WTC11 (cell line): ENCODE measurements at regions not wholly inside any gene's neighbourhood (a gene's known extent, or its start where the extent isn't known, plus 50 kb on each side); places are given as distances from the start of the nearest gene placed in this dataset.

Experiments used
- ATAC-seq: fragments of 200-7000 bp; cut with Tn5 transposase; 2 replicates; pipeline ENCODE4 v1.10.0; 2021; ENCODE audit warnings: mild to moderate bottlenecking, moderate library complexity
- CTCF ChIA-PET: fragments of 300-600 bp; sonication (Branson Sonifier 250); formaldehyde crosslinking; loops from one replicate; lab custom pipeline; 2021; ENCODE audit warnings: antibody characterized with exemption; lab: Charles Lee
- POLR2A ChIA-PET: fragments of 350-600 bp; sonication (Branson Sonifier 250); formaldehyde crosslinking; loops from one replicate; lab custom pipeline; 2021; ENCODE audit warnings: antibody characterized with exemption; lab: Charles Lee
- DNase-seq: peaks from one replicate; pipeline ENCODE4 v3.0.0; 2021; ENCODE audit warnings: low spot score
- H3K27ac Mint-ChIP-seq: 2 replicates; pipeline ENCODE4 v1.8.0; 2021; ENCODE audit warnings: mixed read lengths
- H3K27me3 Mint-ChIP-seq: 2 replicates; pipeline ENCODE4 v1.8.0; 2021; ENCODE audit warnings: low read depth, mild to moderate bottlenecking, moderate library complexity, mixed read lengths
- H3K36me3 Mint-ChIP-seq: 2 replicates; pipeline ENCODE4 v1.8.0; 2021; ENCODE audit warnings: mixed read lengths
- H3K4me1 Mint-ChIP-seq: 2 replicates; pipeline ENCODE4 v1.8.0; 2022; ENCODE audit warnings: mixed read lengths
- H3K4me3 Mint-ChIP-seq: 2 replicates; pipeline ENCODE4 v1.8.0; 2021; ENCODE audit warnings: mild to moderate bottlenecking, moderate library complexity, mixed read lengths
- H3K9me3 Mint-ChIP-seq: 2 replicates; pipeline ENCODE4 v1.8.0; 2021; ENCODE audit warnings: mixed read lengths
- EMX1 ChIP-seq: fragments of 250-450 bp; sonication (Bioruptor Pico); IDR thresholded peaks from 2 replicates; pipeline ENCODE4 v1.8.0; 2021; ENCODE audit warnings: mild to moderate bottlenecking
- ESRRA ChIP-seq: sonication (generic); formaldehyde crosslinking; IDR thresholded peaks from 2 replicates; pipeline ENCODE4 v1.8.1; 2022; ENCODE audit warnings: mild to moderate bottlenecking, missing genetic modification reagents, borderline replicate concordance
- FOXP1 ChIP-seq: sonication (generic); formaldehyde crosslinking; IDR thresholded peaks from 2 replicates; pipeline ENCODE4 v1.8.0; 2022; ENCODE audit warnings: missing genetic modification reagents, mild to moderate bottlenecking, moderate library complexity, borderline replicate concordance
- JAZF1 ChIP-seq: fragments of 250-450 bp; sonication (Bioruptor Pico); IDR thresholded peaks from 2 replicates; pipeline ENCODE4 v1.9.0; 2021; ENCODE audit warnings: moderate library complexity, mild to moderate bottlenecking, inconsistent platforms
- KAT7 ChIP-seq: sonication (generic); formaldehyde crosslinking; IDR thresholded peaks from 2 replicates; pipeline ENCODE4 v1.8.1; 2023; ENCODE audit warnings: missing genetic modification reagents, mild to moderate bottlenecking, borderline replicate concordance
- PRRX2 ChIP-seq: fragments of 250-450 bp; sonication (Bioruptor Pico); IDR thresholded peaks from 2 replicates; pipeline ENCODE4 v1.8.0; 2021; ENCODE audit warnings: mild to moderate bottlenecking
- TCF7 ChIP-seq: sonication (generic); formaldehyde crosslinking; IDR thresholded peaks from 2 replicates; pipeline ENCODE4 v1.8.0; 2022; ENCODE audit warnings: mild to moderate bottlenecking, low read depth, missing genetic modification reagents, moderate library complexity
- ZNF232 ChIP-seq: sonication (generic); formaldehyde crosslinking; IDR thresholded peaks from 2 replicates; pipeline ENCODE4 v1.8.0; 2022; ENCODE audit warnings: mild to moderate bottlenecking, missing genetic modification reagents
- ZNF263 ChIP-seq: sonication (generic); formaldehyde crosslinking; IDR thresholded peaks from 2 replicates; pipeline ENCODE4 v1.8.1; 2022; ENCODE audit warnings: low read depth, mild to moderate bottlenecking, moderate library complexity, missing genetic modification reagents
- ZNF423 ChIP-seq: fragments of 250-450 bp; sonication (Bioruptor Pico); IDR thresholded peaks from 2 replicates; pipeline ENCODE4 v2.1.2; 2022; ENCODE audit warnings: mild to moderate bottlenecking, moderate library complexity
- TF ChIP-seq, protein P1 (sequence below): sonication (generic); formaldehyde crosslinking; IDR thresholded peaks from 2 replicates; pipeline ENCODE4 v1.8.0; 2022; ENCODE audit warnings: mild to moderate bottlenecking, missing genetic modification reagents
- TF ChIP-seq, protein P2 (sequence below): sonication (generic); formaldehyde crosslinking; IDR thresholded peaks from 2 replicates; pipeline ENCODE4 v1.8.1; 2023; ENCODE audit warnings: mild to moderate bottlenecking, missing genetic modification reagents, borderline replicate concordance
- TF ChIP-seq, protein P3 (sequence below): sonication (generic); formaldehyde crosslinking; IDR thresholded peaks from 2 replicates; pipeline ENCODE4 v1.8.1; 2022; ENCODE audit warnings: low read depth, missing genetic modification reagents, borderline replicate concordance
- TF ChIP-seq, protein P4 (sequence below): sonication (generic); formaldehyde crosslinking; IDR thresholded peaks from 2 replicates; pipeline ENCODE4 v1.8.0; 2022; ENCODE audit warnings: mild to moderate bottlenecking, missing genetic modification reagents
- TF ChIP-seq, protein P5 (sequence below): fragments of 250-450 bp; sonication (Bioruptor Pico); IDR thresholded peaks from 2 replicates; pipeline ENCODE4 v1.9.0; 2021; ENCODE audit warnings: mild to moderate bottlenecking, borderline replicate concordance
- TF ChIP-seq, protein P6 (sequence below): sonication (generic); formaldehyde crosslinking; IDR thresholded peaks from 2 replicates; pipeline ENCODE4 v1.8.1; 2022; ENCODE audit warnings: mild to moderate bottlenecking, missing genetic modification reagents, moderate library complexity, borderline replicate concordance

DNA sequence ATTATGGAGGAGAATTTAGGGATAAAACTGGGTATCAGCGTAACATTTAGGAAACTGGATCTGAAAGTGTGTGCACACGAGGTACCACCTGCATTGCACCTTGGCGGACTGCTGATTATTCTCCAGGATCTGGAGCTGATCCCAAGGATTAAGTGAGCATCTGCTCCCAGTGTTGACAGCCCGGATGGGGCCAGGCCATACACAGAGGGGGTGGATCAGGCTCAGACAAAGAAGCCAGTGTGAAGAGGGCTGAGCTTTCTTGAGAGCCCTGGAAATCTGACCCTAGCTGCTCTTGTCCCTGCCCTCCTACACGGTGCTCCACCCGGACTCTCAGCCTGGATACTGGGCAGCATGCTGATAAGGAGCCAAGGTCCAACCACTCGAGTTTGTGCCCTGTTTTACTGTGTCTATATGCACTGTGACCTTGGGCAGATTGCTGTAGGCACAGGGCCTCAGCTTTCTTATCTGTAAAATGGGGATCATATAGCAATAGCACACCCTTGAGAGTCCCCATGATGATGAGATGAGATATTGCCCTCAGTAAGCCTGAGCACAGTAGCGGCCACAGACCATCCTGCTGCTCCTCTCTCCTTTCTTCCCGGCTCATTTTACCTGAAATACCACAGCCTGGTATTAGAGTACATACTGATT lies 396.8 kb upstream of the CELF4 start:
- DNase-seq: no peak
- H3K27me3 Mint-ChIP-seq: no peaks in the 10 kb centered on the region
- no peaks in the 10 kb centered on the region for H3K4me1 Mint-ChIP-seq
- H3K36me3 Mint-ChIP-seq: peaks cover 10% of the 10 kb centered on the region
- peaks cover 27% of the 10 kb centered on the region for H3K9me3 Mint-ChIP-seq
- H3K4me3 Mint-ChIP-seq: no peak overlapping the region
- ATAC-seq: peak; percentile 44; the same call in 1 of the 2 replicates
- ChIA-PET POLR2A (interaction anchor here (0.6 kb wide), 1 partner anchor 199 kb away, joined by 3 read pairs; no protein-coding TSS in a partner anchor), CTCF (no interaction called here)
- H3K27ac Mint-ChIP-seq: no peak overlapping the region
- TF ChIP-seq TCF7 (CRISPR knock-in tag) (no peak), ZNF423 (CRISPR knock-in tag) (no peak), PRRX2 (CRISPR knock-in tag) (no peak), ESRRA (no peak), ZNF232 (CRISPR knock-in tag) (no peak), EMX1 (no peak), ZNF263 (CRISPR knock-in tag) (no peak), FOXP1 (CRISPR knock-in tag) (no peak), JAZF1 (CRISPR knock-in tag) (no peak), KAT7 (CRISPR knock-in tag) (no peak)
- TF ChIP-seq, protein P1, sequence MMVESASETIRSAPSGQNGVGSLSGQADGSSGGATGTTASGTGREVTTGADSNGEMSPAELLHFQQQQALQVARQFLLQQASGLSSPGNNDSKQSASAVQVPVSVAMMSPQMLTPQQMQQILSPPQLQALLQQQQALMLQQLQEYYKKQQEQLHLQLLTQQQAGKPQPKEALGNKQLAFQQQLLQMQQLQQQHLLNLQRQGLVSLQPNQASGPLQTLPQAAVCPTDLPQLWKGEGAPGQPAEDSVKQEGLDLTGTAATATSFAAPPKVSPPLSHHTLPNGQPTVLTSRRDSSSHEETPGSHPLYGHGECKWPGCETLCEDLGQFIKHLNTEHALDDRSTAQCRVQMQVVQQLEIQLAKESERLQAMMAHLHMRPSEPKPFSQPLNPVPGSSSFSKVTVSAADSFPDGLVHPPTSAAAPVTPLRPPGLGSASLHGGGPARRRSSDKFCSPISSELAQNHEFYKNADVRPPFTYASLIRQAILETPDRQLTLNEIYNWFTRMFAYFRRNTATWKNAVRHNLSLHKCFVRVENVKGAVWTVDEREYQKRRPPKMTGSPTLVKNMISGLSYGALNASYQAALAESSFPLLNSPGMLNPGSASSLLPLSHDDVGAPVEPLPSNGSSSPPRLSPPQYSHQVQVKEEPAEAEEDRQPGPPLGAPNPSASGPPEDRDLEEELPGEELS (CRISPR knock-in tag): no peak
- TF ChIP-seq, protein P2, sequence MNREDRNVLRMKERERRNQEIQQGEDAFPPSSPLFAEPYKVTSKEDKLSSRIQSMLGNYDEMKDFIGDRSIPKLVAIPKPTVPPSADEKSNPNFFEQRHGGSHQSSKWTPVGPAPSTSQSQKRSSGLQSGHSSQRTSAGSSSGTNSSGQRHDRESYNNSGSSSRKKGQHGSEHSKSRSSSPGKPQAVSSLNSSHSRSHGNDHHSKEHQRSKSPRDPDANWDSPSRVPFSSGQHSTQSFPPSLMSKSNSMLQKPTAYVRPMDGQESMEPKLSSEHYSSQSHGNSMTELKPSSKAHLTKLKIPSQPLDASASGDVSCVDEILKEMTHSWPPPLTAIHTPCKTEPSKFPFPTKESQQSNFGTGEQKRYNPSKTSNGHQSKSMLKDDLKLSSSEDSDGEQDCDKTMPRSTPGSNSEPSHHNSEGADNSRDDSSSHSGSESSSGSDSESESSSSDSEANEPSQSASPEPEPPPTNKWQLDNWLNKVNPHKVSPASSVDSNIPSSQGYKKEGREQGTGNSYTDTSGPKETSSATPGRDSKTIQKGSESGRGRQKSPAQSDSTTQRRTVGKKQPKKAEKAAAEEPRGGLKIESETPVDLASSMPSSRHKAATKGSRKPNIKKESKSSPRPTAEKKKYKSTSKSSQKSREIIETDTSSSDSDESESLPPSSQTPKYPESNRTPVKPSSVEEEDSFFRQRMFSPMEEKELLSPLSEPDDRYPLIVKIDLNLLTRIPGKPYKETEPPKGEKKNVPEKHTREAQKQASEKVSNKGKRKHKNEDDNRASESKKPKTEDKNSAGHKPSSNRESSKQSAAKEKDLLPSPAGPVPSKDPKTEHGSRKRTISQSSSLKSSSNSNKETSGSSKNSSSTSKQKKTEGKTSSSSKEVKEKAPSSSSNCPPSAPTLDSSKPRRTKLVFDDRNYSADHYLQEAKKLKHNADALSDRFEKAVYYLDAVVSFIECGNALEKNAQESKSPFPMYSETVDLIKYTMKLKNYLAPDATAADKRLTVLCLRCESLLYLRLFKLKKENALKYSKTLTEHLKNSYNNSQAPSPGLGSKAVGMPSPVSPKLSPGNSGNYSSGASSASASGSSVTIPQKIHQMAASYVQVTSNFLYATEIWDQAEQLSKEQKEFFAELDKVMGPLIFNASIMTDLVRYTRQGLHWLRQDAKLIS: no peak
- TF ChIP-seq, protein P3, sequence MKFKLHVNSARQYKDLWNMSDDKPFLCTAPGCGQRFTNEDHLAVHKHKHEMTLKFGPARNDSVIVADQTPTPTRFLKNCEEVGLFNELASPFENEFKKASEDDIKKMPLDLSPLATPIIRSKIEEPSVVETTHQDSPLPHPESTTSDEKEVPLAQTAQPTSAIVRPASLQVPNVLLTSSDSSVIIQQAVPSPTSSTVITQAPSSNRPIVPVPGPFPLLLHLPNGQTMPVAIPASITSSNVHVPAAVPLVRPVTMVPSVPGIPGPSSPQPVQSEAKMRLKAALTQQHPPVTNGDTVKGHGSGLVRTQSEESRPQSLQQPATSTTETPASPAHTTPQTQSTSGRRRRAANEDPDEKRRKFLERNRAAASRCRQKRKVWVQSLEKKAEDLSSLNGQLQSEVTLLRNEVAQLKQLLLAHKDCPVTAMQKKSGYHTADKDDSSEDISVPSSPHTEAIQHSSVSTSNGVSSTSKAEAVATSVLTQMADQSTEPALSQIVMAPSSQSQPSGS: no peak
- TF ChIP-seq, protein P4, sequence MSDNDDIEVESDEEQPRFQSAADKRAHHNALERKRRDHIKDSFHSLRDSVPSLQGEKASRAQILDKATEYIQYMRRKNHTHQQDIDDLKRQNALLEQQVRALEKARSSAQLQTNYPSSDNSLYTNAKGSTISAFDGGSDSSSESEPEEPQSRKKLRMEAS (CRISPR knock-in tag): no peak
- TF ChIP-seq, protein P5, sequence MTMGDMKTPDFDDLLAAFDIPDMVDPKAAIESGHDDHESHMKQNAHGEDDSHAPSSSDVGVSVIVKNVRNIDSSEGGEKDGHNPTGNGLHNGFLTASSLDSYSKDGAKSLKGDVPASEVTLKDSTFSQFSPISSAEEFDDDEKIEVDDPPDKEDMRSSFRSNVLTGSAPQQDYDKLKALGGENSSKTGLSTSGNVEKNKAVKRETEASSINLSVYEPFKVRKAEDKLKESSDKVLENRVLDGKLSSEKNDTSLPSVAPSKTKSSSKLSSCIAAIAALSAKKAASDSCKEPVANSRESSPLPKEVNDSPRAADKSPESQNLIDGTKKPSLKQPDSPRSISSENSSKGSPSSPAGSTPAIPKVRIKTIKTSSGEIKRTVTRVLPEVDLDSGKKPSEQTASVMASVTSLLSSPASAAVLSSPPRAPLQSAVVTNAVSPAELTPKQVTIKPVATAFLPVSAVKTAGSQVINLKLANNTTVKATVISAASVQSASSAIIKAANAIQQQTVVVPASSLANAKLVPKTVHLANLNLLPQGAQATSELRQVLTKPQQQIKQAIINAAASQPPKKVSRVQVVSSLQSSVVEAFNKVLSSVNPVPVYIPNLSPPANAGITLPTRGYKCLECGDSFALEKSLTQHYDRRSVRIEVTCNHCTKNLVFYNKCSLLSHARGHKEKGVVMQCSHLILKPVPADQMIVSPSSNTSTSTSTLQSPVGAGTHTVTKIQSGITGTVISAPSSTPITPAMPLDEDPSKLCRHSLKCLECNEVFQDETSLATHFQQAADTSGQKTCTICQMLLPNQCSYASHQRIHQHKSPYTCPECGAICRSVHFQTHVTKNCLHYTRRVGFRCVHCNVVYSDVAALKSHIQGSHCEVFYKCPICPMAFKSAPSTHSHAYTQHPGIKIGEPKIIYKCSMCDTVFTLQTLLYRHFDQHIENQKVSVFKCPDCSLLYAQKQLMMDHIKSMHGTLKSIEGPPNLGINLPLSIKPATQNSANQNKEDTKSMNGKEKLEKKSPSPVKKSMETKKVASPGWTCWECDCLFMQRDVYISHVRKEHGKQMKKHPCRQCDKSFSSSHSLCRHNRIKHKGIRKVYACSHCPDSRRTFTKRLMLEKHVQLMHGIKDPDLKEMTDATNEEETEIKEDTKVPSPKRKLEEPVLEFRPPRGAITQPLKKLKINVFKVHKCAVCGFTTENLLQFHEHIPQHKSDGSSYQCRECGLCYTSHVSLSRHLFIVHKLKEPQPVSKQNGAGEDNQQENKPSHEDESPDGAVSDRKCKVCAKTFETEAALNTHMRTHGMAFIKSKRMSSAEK (CRISPR knock-in tag): no peak
- TF ChIP-seq, protein P6, sequence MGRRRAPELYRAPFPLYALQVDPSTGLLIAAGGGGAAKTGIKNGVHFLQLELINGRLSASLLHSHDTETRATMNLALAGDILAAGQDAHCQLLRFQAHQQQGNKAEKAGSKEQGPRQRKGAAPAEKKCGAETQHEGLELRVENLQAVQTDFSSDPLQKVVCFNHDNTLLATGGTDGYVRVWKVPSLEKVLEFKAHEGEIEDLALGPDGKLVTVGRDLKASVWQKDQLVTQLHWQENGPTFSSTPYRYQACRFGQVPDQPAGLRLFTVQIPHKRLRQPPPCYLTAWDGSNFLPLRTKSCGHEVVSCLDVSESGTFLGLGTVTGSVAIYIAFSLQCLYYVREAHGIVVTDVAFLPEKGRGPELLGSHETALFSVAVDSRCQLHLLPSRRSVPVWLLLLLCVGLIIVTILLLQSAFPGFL (CRISPR knock-in tag): no peak
